ENCODE measurements at regions not wholly inside any gene's neighbourhood (a gene's known extent, or its start where the extent isn't known, plus 50 kb on each side); places are given as distances from the start of the nearest gene placed in this dataset.

- no peaks in the 10 kb centered on the region for H3K27me3 Mint-ChIP-seq (ENCODE audit: low read depth)
- H3K27ac Mint-ChIP-seq (ENCODE audit: unreplicated experiment), result no peak overlapping the region
- no peaks in the 10 kb centered on the region for H3K4me1 Mint-ChIP-seq
- DNase-seq (ENCODE audit: low read depth, low spot score), result no peak
- TF ChIP-seq, protein P1, sequence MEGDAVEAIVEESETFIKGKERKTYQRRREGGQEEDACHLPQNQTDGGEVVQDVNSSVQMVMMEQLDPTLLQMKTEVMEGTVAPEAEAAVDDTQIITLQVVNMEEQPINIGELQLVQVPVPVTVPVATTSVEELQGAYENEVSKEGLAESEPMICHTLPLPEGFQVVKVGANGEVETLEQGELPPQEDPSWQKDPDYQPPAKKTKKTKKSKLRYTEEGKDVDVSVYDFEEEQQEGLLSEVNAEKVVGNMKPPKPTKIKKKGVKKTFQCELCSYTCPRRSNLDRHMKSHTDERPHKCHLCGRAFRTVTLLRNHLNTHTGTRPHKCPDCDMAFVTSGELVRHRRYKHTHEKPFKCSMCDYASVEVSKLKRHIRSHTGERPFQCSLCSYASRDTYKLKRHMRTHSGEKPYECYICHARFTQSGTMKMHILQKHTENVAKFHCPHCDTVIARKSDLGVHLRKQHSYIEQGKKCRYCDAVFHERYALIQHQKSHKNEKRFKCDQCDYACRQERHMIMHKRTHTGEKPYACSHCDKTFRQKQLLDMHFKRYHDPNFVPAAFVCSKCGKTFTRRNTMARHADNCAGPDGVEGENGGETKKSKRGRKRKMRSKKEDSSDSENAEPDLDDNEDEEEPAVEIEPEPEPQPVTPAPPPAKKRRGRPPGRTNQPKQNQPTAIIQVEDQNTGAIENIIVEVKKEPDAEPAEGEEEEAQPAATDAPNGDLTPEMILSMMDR (conservative IDR thresholded peaks at IDR 0.05), result no peak
- peaks cover 5% of the 10 kb centered on the region for H3K36me3 Mint-ChIP-seq (ENCODE audit: low read depth)
- no peak overlapping the region for H3K4me3 Mint-ChIP-seq
- H3K9me3 Mint-ChIP-seq, result peaks cover 12% of the 10 kb centered on the region
Observed at GRCh38 chr3:30471796-30472489, 134.5 kb upstream of the TGFBR2 start.

DNA sequence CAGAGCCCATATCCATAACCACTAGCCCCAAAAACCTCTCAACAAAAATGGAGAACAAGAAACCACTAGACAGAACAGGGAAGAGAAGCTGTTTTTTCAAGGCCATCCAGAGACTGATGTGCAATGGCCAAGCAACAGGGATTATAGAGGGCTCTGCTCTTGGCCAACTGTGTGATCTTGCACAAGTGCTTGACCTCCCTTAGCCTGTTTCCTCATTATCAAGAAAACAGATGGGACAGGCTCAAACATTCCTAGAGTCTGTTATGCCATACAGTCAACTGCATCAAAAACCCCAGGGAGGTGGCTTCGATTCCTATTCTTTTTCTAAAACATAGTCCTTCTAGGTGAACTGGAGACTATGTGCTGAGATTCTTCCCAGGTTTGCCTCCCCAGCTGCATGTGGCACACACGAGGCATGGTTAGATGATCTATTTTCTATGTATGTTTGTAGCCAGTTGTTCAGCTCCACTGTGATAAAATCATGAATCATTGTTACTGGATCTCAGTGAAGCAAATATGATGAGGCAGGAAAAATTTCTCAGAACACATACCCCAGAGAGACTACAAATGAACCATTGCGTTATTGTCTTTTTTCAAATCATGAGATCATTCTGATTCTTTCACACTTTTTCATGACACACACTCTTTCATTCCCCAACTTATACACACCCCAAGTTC is 132.9 kb upstream of the TGFBR2 start:
- Mint-ChIP-seq H3K27me3 (ENCODE audit: low read depth) (no peaks in the 10 kb centered on the region), H3K4me3 (no peak overlapping the region), H3K9me3 (peaks cover 10% of the 10 kb centered on the region), H3K36me3 (ENCODE audit: low read depth) (peaks cover 5% of the 10 kb centered on the region), H3K27ac (ENCODE audit: unreplicated experiment) (no peak overlapping the region), H3K4me1 (no peaks in the 10 kb centered on the region)
- TF ChIP-seq, protein P1 (conservative IDR thresholded peaks at IDR 0.05), result no peak
- no peak for DNase-seq (ENCODE audit: low read depth, low spot score)

DNA sequence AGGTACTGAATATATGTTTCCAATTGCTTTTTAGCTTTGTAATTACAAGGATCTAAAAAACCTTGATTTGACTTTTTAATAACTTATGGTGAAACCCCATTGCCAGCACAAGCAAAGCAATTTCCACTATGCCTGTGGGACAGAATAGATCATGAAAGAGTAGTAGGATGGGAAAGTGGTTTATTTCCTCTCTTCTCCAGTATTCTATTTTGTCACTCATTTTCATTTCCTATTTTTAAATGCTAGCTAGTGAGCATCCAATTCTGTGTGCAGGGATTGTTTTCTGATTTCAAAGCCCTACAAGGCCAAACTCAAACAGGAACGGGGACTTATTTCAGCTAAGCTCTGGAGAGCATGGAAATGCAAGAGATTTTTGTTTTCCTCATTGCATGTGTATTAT is 132.0 kb upstream of the TGFBR2 start:
- Mint-ChIP-seq H3K9me3 (peaks cover 10% of the 10 kb centered on the region), H3K36me3 (ENCODE audit: low read depth) (peaks cover 5% of the 10 kb centered on the region), H3K27ac (ENCODE audit: unreplicated experiment) (no peak overlapping the region), H3K4me3 (no peak overlapping the region), H3K4me1 (no peaks in the 10 kb centered on the region), H3K27me3 (ENCODE audit: low read depth) (no peaks in the 10 kb centered on the region)
- DNase-seq (ENCODE audit: low read depth, low spot score), result no peak
- TF ChIP-seq, protein P1 (conservative IDR thresholded peaks at IDR 0.05), result no peak

DNA sequence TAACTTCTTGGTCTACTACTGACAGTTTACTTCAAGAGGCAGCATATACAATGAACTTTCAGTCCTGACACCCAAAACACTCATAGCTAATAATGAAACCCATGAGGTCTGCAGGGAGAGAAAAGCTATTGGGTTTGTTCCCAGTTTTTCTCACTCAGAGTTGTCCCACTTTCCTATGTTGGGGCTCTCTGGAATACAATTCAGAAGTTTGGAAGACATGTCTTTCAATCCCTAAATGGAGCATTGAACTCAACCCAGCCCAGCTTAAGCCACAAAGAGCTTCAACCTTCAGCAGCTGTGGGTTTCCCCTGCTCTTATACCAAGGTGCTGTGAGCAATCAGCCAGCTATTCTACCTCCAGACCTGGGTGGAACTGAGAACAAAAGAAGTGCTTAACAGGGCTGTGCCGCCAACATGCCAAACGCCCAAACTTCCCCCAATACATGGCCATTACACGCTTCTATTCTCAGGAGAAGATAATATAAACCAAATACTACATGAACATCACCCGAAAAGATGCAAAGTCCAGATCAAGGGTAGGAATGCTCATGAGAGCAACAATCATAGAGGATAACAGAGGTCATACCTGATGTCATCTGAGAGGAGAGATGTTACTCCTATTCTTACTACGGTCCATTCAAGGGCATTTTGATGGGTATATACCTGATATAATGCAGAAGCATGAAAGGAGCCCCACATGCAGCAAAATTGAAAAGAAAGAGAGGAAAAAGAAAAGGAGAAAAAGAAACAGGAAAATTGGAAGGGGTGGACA is 131.2 kb upstream of the TGFBR2 start:
- no peaks in the 10 kb centered on the region for H3K4me1 Mint-ChIP-seq
- H3K9me3 Mint-ChIP-seq, result peaks cover 14% of the 10 kb centered on the region
- no peak overlapping the region for H3K4me3 Mint-ChIP-seq
- TF ChIP-seq, protein P1 (conservative IDR thresholded peaks at IDR 0.05), result no peak
- no peaks in the 10 kb centered on the region for H3K27me3 Mint-ChIP-seq (ENCODE audit: low read depth)
- no peak overlapping the region for H3K27ac Mint-ChIP-seq (ENCODE audit: unreplicated experiment)
- peaks cover 5% of the 10 kb centered on the region for H3K36me3 Mint-ChIP-seq (ENCODE audit: low read depth)
- DNase-seq (ENCODE audit: low read depth, low spot score), result no peak

DNA sequence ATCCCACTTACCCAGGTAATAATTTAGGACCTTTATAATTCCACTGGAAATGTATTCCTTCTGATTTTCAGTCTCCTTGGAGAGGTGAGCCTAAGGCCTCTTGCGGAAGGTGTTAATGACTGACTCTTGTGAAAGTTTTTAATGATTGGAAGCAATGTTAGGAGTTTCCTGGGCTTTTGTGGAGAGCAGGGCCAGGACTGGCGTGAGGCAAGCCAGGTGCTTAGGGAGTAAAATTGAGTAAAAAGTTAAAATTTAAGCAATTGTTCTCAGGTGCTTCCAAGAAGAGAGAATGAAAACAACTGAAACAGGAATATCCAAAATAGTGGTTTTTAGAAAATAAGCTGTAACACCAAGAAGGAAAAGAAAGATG is 130.6 kb upstream of the TGFBR2 start:
- DNase-seq (ENCODE audit: low read depth, low spot score), result no peak
- Mint-ChIP-seq H3K27ac (ENCODE audit: unreplicated experiment) (no peak overlapping the region), H3K4me1 (no peaks in the 10 kb centered on the region), H3K9me3 (peaks cover 14% of the 10 kb centered on the region), H3K36me3 (ENCODE audit: low read depth) (peaks cover 5% of the 10 kb centered on the region), H3K27me3 (ENCODE audit: low read depth) (no peaks in the 10 kb centered on the region), H3K4me3 (no peak overlapping the region)
- TF ChIP-seq, protein P1 (conservative IDR thresholded peaks at IDR 0.05), result no peak
